HG03159 (cell line): ENCODE measurements at regions not wholly inside any gene's neighbourhood (a gene's known extent, or its start where the extent isn't known, plus 50 kb on each side); places are given as distances from the start of the nearest gene placed in this dataset.
"Not testable (repeated sequence)": the region's sequence is repeated elsewhere in the genome, so short reads cannot be mapped to it uniquely, and the experiment has no call there.

Experiments used
- ATAC-seq: cut with Tn5 transposase; IDR thresholded peaks from one replicate; pipeline ENCODE4 v1.9.1; 2021; ENCODE audit warnings: mild to moderate bottlenecking, moderate library complexity; ENCODE audit not compliant: unreplicated experiment

DNA sequence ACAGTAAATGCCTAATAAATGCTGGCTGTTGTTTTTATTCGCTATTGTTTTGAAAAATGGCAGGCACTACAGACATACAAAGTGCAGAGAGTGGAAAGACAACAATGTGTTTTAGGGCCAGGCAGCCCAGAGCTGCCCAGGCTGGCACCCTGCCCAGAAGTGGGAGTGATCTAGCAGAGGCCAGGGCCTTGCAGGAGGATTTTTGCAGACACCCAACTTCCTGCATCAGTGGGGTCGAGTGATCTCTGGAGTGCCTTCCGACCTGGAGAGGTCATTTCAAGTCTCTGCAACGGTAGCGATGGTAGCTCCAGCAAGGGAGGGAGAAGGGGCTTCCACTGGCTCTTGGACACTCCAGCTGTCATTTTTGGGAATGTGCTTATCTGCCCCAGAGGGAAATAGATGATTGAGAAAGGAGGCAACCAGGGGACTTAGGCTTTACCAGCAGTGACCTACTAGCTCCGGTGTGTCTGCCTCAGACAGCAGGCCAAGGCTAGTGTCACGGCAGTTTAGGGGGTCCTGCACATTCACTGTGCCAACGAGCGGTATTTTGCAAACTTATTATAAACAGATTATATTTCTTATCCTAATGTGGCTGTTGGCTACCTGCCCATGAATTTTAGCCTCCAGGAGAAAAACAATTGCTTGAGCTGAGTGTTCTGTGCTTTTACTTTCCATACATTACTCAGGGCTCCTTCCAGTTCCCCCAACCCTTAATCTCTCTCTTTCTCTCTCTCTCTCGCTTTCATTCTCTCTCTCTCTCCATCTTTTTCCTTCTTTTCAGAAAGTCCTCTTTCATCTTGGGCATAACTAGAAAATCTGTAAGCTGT, 153.9 kb upstream of the PLGLB2 start:
- ATAC-seq: not testable (repeated sequence)

GRCh38 chr2:87594611-87594992, 153.3 kb upstream of the PLGLB2 start:
- ATAC-seq: not testable (repeated sequence)

- not testable (repeated sequence) for ATAC-seq
These were observed 152.9 kb upstream of the PLGLB2 start for GRCh38 chr2:87595017-87595416.

DNA sequence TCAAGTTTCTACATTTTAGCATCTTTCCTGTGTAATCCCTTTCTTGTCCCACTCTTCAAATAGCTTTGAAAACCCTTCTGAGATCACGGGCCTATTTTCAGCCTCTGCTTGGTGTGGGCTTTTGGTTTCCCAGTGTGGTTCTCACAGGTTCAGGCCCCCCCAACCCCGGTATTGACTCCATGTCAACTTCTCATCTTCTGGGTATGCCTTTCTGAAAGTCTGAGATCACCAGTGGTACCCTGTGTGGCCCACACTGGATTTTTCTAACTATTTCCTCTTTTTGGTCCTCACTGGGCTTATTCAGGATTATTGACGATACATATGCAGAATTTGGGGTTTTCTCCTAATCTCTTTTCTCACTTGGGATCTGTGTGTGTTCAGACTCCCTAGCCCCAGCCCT, 146.9 kb upstream of the PLGLB2 start:
- ATAC-seq: not testable (repeated sequence)

DNA sequence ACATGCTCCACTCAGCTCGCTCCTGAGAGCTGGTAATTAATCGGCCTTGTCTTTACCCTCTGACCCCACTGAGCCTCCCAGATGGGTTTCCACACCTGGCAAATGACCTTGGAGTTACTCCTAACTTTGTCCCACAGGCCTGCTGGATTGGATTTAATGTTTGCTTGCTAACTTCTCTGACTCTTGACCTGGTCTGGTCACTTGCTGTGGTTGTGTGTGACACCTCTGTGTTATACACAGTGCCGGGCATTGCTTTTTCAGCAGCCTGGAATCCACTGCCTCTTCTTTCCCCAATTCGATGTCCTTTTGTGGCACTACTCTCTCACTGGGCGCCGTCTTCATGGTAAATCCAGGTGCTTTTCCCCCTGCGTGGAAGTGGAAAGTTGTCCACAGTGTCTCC, 145.8 kb upstream of the PLGLB2 start:
- ATAC-seq: not testable (repeated sequence)

DNA sequence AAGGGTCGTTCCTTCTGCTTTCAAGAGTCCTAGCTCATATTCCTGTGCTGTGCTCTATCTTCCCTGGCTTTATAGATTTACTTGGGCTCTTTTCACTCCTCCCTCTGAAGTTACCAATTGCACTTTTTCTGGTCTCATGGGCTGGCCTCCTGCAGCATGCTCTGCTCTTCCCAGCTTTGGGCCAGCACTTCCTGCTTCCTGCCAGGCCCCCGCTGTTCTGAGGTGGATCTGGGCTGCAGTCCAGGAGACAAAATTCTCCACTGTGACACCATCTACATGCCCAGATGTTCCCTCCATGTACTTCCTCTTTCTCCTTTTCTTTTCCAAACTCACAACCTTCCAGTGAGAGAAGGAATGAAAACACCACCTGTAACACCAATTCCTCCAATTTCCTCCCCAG, 145.2 kb upstream of the PLGLB2 start:
- ATAC-seq: not testable (repeated sequence)

- not testable (repeated sequence) for ATAC-seq
These were observed 144.2 kb upstream of the PLGLB2 start for GRCh38 chr2:87603418-87604278.

DNA sequence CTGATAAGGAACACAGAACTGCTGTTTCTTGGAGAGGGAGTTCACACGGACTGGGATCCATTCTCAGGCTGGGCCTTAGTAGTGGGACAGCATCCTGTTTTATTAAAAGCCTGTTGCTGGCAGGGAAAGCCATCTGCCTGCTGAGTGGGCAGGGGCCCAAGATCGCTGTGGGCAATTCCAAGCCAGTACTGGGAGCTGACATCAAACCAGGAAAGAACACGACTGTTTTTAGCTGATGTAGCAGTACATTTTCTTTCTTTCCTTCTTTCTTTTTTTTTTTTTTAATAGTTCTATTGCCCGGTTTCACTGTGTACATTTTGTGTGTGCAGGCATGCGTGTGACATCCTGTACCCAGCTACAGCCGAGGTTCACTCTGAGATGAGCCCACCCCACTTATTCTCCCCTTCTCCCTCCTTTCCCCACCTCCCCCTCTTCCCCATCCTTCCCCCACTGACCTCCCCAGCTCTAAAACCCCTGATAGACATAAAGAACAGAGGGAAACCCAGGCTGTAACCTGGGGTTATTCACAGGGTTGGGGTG, 143.5 kb upstream of the PLGLB2 start:
- ATAC-seq: not testable (repeated sequence)

GRCh38 chr2:87604980-87605379, 142.9 kb upstream of the PLGLB2 start:
- not testable (repeated sequence) for ATAC-seq

GRCh38 chr2:87608377-87609166, 139.3 kb upstream of the PLGLB2 start:
- not testable (repeated sequence) for ATAC-seq

GRCh38 chr2:87610974-87611373, 136.9 kb upstream of the PLGLB2 start:
- ATAC-seq: not testable (repeated sequence)

GRCh38 chr2:87611416-87611815, 136.5 kb upstream of the PLGLB2 start:
- not testable (repeated sequence) for ATAC-seq

- not testable (repeated sequence) for ATAC-seq
These were observed 135.9 kb upstream of the PLGLB2 start for GRCh38 chr2:87611956-87612355.

- not testable (repeated sequence) for ATAC-seq
These were observed 133.0 kb upstream of the PLGLB2 start for GRCh38 chr2:87614829-87615434.

DNA sequence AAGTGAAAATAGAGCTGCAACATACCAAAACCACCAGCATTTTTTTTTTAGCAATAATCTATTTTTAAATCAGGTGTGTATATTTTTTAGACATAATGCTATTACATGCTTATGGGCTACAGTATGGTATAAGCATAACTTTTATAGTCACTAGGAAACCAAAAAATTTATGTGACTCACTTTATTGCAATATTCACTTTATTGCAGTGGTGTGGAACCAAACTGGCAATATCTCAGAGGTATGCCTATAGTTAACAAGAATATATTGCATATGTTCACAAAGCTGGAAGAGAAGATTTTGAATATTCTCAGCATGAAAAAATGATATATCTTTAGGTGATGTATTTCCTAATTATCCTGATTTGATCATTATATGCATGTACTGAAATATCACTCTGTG, 128.8 kb upstream of the PLGLB2 start:
- not testable (repeated sequence) for ATAC-seq

- ATAC-seq: not testable (repeated sequence)
These were observed 126.7 kb upstream of the PLGLB2 start for GRCh38 chr2:87621139-87621538.

- not testable (repeated sequence) for ATAC-seq
These were observed 125.2 kb upstream of the PLGLB2 start for GRCh38 chr2:87622720-87623119.

- not testable (repeated sequence) for ATAC-seq
These were observed 118.1 kb upstream of the PLGLB2 start for GRCh38 chr2:87629491-87630458.

DNA sequence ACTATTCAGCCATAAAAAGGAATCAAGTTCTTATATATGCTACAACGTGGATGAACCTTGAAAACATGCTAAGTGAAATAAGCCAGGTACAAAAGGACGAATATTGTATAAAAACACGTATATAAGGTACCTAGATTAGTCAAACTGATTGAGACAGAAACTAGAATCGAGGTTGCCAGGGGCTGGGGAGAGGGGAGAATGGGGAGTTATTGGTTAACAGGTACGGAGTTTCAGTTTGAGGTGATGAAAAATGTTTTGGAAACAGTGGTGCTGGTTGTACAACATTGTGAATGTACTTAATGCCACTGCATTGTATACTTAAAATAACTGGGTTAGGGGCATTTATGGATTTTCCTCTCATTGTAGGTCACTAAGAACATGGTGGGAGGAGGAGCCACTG, 117.0 kb upstream of the PLGLB2 start:
- ATAC-seq: not testable (repeated sequence)
